Upper lobe of left lung (tissue), 6 donors: ENCODE measurements at regions not wholly inside any gene's neighbourhood (a gene's known extent, or its start where the extent isn't known, plus 50 kb on each side); places are given as distances from the start of the nearest gene placed in this dataset.

Experiments used
- ATAC-seq, 2 donors: fragments of 200-7000 bp; cut with Tn5 transposase; one replicate each; pipeline ENCODE4 v1.9.1; 2022; ENCODE audit warnings: mild to moderate bottlenecking in 2 of 2, moderate library complexity in 2 of 2; ENCODE audit not compliant: low FRiP score in 2 of 2
- DNase-seq, 2 donors: peaks; one replicate each; pipeline ENCODE4 v3.0.0-alpha.2; 2019 to 2020
- H3K27ac ChIP-seq, 4 donors: fragments of 200-600 bp; sonication (generic); one replicate each; pipeline ENCODE4 v1.5.1; 2016 to 2019
- H3K27me3 ChIP-seq, 4 donors: fragments of 200-600 bp; sonication (generic); one replicate each; pipeline ENCODE4 v1.5.1; 2017 to 2019
- H3K36me3 ChIP-seq, 4 donors: fragments of 200-600 bp; sonication (generic); one replicate each; pipeline ENCODE4 v1.5.1; 2016 to 2019
- H3K4me1 ChIP-seq, 4 donors: fragments of 200-600 bp; sonication (generic); one replicate each; pipeline ENCODE4 v1.5.1; 2018 to 2019
- H3K4me3 ChIP-seq, 4 donors: fragments of 200-600 bp; sonication (generic); one replicate each; pipeline ENCODE4 v1.5.1; 2017 to 2019; ENCODE audit warnings: mild to moderate bottlenecking in 2 of 4, moderate library complexity in 1 of 4
- H3K9me3 ChIP-seq, 4 donors: fragments of 200-600 bp; sonication (generic); one replicate each; pipeline ENCODE4 v1.5.1; 2018 to 2019
- CTCF ChIP-seq, 6 experiments: fragments of 450-650 bp in 4 of 6; fragments of 200-600 bp in 2 of 6; sonication (generic) in 2 of 6; IDR thresholded peaks; one replicate each; pipeline ENCODE4 v1.5.1; 2016 to 2019; ENCODE audit warnings: antibody characterized with exemption in 6 of 6
- EP300 ChIP-seq, 4 donors: sonication (generic); formaldehyde crosslinking; IDR thresholded peaks; one replicate each; pipeline ENCODE4 v1.5.1; 2017; ENCODE audit warnings: antibody characterized with exemption in 4 of 4, control low read depth in 2 of 4
- POLR2A ChIP-seq, 4 donors: fragments of 450-650 bp; IDR thresholded peaks; one replicate each; pipeline ENCODE4 v1.5.1; 2016 to 2017; ENCODE audit warnings: antibody characterized with exemption in 4 of 4, mild to moderate bottlenecking in 2 of 4
- POLR2AphosphoS5 ChIP-seq, 2 donors: sonication (generic); formaldehyde crosslinking; IDR thresholded peaks; one replicate each; pipeline ENCODE4 v1.5.1; 2017; ENCODE audit warnings: antibody characterized with exemption in 2 of 2
- WGBS, 2 donors: methylation state at CpG; one replicate each; pipeline ENCODE4 v1.1.5; 2017 to 2018; 5-methylcytosine and 5-hydroxymethylcytosine counted together
- donor health status: DM: no; HTN: no; CAD: no; lungs with moderate emphysema.
- donor health status: DM: no; HTN: yes; CAD: no; lungs with severe emphysema.

GRCh38 chr6:79861023-79861422 lies 86.3 kb downstream of the ELOVL4 start:
- no peak overlapping the region for H3K27ac ChIP-seq
- no peak for ATAC-seq
- H3K9me3 ChIP-seq: no peaks in the 10 kb centered on the region
- H3K4me1 ChIP-seq: no peaks in the 10 kb centered on the region
- TF ChIP-seq EP300 (IDR thresholded peaks at IDR 0.05) (no peak), POLR2A (IDR thresholded peaks at IDR 0.05) (no peak), POLR2AphosphoS5 (IDR thresholded peaks at IDR 0.05) (no peak), CTCF (IDR thresholded peaks at IDR 0.05) (no peak)
- WGBS, 2 donors: 67 to 88% methylated on average over 6 of the region's 7 CpGs
- H3K36me3 ChIP-seq: no peaks in the 10 kb centered on the region
- H3K27me3 ChIP-seq: no peaks in the 10 kb centered on the region
- peak in 1 of 2 donors; percentile 7 for DNase-seq
- no peak overlapping the region for H3K4me3 ChIP-seq

- no peaks in the 10 kb centered on the region for H3K9me3 ChIP-seq
- no peaks in the 10 kb centered on the region for H3K4me1 ChIP-seq
- no peak overlapping the region for H3K4me3 ChIP-seq
- no peaks in the 10 kb centered on the region for H3K36me3 ChIP-seq
- no peak for ATAC-seq
- DNase-seq: no peak
- no peaks in the 10 kb centered on the region for H3K27me3 ChIP-seq
- TF ChIP-seq CTCF (IDR thresholded peaks at IDR 0.05) (no peak), POLR2AphosphoS5 (IDR thresholded peaks at IDR 0.05) (no peak), POLR2A (IDR thresholded peaks at IDR 0.05) (no peak), EP300 (IDR thresholded peaks at IDR 0.05) (no peak)
- WGBS, 2 donors: 93 to 100% methylated on average over 1 of the region's 1 CpG
- H3K27ac ChIP-seq: no peak overlapping the region
These were observed 99.9 kb downstream of the ELOVL4 start for GRCh38 chr6:79847426-79847825.

- Histone ChIP-seq H3K27me3 (no peaks in the 10 kb centered on the region), H3K4me1 (no peaks in the 10 kb centered on the region), H3K36me3 (no peaks in the 10 kb centered on the region), H3K27ac (no peak overlapping the region), H3K9me3 (no peaks in the 10 kb centered on the region), H3K4me3 (no peak overlapping the region)
- ATAC-seq: no peak
- DNase-seq: no peak
- WGBS, 2 donors: 74 to 83% methylated on average over 3 of the region's 3 CpGs
- TF ChIP-seq CTCF (IDR thresholded peaks at IDR 0.05): no peak
- TF ChIP-seq POLR2AphosphoS5 (IDR thresholded peaks at IDR 0.05): no peak
- no peak for TF ChIP-seq POLR2A (IDR thresholded peaks at IDR 0.05)
- no peak for TF ChIP-seq EP300 (IDR thresholded peaks at IDR 0.05)
These were observed 104.8 kb downstream of the ELOVL4 start for GRCh38 chr6:79842376-79843040.

GRCh38 chr6:79841577-79842375 lies 105.6 kb downstream of the ELOVL4 start:
- H3K27ac ChIP-seq: no peak overlapping the region
- H3K9me3 ChIP-seq: no peaks in the 10 kb centered on the region
- H3K4me1 ChIP-seq: no peaks in the 10 kb centered on the region
- no peaks in the 10 kb centered on the region for H3K27me3 ChIP-seq
- DNase-seq: no peak
- no peak for TF ChIP-seq POLR2A (IDR thresholded peaks at IDR 0.05)
- no peak for TF ChIP-seq CTCF (IDR thresholded peaks at IDR 0.05)
- TF ChIP-seq EP300 (IDR thresholded peaks at IDR 0.05): no peak
- TF ChIP-seq POLR2AphosphoS5 (IDR thresholded peaks at IDR 0.05): no peak
- WGBS, 2 donors: 62 to 65% methylated on average over 4 of the region's 4 CpGs
- no peak overlapping the region for H3K4me3 ChIP-seq
- H3K36me3 ChIP-seq: no peaks in the 10 kb centered on the region
- ATAC-seq: no peak
